ENCODE measurements at regions not wholly inside any gene's neighbourhood (a gene's known extent, or its start where the extent isn't known, plus 50 kb on each side); places are given as distances from the start of the nearest gene placed in this dataset.

- no peaks in the 10 kb centered on the region for H3K36me3 ChIP-seq (ENCODE audit: control insufficient read depth in 1 of 2, insufficient read depth in 2 of 2, low read length in 2 of 2)
- no peaks in the 10 kb centered on the region for H3K4me1 ChIP-seq (ENCODE audit: control insufficient read depth in 1 of 2, insufficient read depth in 2 of 2, low read length in 2 of 2)
- no peaks in the 10 kb centered on the region for H3K27me3 ChIP-seq (ENCODE audit: insufficient read depth, low read length)
- ChIA-PET RAD21 (ENCODE audit: low non-redundant PET in 1 of 2, low total read pairs in 2 of 2, uncharacterized antibody in 2 of 2, unreplicated experiment in 2 of 2) (no interaction called here), POLR2A (no interaction called here), CTCF (no interaction called here)
- no peaks in the 10 kb centered on the region for H4K20me1 ChIP-seq (ENCODE audit: insufficient read depth)
- intact Hi-C loops (cut with micrococcal nuclease), result no loop called here
- BruUV-seq (replicated peaks), result no TSS peak
- no peaks in the 10 kb centered on the region for H3K9me3 ChIP-seq (ENCODE audit: control insufficient read depth in 1 of 2, insufficient read depth in 1 of 2, low read depth in 1 of 2, low read length in 2 of 2)
- TF ChIP-seq, protein P1, sequence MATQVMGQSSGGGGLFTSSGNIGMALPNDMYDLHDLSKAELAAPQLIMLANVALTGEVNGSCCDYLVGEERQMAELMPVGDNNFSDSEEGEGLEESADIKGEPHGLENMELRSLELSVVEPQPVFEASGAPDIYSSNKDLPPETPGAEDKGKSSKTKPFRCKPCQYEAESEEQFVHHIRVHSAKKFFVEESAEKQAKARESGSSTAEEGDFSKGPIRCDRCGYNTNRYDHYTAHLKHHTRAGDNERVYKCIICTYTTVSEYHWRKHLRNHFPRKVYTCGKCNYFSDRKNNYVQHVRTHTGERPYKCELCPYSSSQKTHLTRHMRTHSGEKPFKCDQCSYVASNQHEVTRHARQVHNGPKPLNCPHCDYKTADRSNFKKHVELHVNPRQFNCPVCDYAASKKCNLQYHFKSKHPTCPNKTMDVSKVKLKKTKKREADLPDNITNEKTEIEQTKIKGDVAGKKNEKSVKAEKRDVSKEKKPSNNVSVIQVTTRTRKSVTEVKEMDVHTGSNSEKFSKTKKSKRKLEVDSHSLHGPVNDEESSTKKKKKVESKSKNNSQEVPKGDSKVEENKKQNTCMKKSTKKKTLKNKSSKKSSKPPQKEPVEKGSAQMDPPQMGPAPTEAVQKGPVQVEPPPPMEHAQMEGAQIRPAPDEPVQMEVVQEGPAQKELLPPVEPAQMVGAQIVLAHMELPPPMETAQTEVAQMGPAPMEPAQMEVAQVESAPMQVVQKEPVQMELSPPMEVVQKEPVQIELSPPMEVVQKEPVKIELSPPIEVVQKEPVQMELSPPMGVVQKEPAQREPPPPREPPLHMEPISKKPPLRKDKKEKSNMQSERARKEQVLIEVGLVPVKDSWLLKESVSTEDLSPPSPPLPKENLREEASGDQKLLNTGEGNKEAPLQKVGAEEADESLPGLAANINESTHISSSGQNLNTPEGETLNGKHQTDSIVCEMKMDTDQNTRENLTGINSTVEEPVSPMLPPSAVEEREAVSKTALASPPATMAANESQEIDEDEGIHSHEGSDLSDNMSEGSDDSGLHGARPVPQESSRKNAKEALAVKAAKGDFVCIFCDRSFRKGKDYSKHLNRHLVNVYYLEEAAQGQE (IDR thresholded peaks at IDR 0.05; ENCODE audit: low read depth), result no peak
- TF ChIP-seq TCF7L2 (IDR thresholded peaks at IDR 0.05; ENCODE audit: borderline replicate concordance, extremely low read depth, insufficient read depth, insufficient read length), result no peak
- TF ChIP-seq ZBTB33 (IDR thresholded peaks at IDR 0.05; ENCODE audit: extremely low read depth, insufficient replicate concordance, low read length), result no peak
- TF ChIP-seq ATF3 (IDR thresholded peaks at IDR 0.05), result no peak
- TF ChIP-seq CTCF (IDR thresholded peaks at IDR 0.05 in 2 of 3, conservative IDR thresholded peaks at IDR 0.05 in 1 of 3; ENCODE audit: borderline replicate concordance in 1 of 3, insufficient read depth in 1 of 3, low read depth in 2 of 3, low read length in 2 of 3), result no peak
- TF ChIP-seq EZH2 (IDR thresholded peaks at IDR 0.05), result no peak
- TF ChIP-seq SIN3A (IDR thresholded peaks at IDR 0.05; ENCODE audit: low read depth), result no peak
- TF ChIP-seq FOSL1 (IDR thresholded peaks at IDR 0.05; ENCODE audit: low read depth), result no peak
- no peak for TF ChIP-seq CEBPB (IDR thresholded peaks at IDR 0.05; ENCODE audit: low read depth)
- no peak for TF ChIP-seq SP1 (IDR thresholded peaks at IDR 0.05; ENCODE audit: low read depth)
- no peak for TF ChIP-seq YY1 (IDR thresholded peaks at IDR 0.05; ENCODE audit: extremely low read depth, insufficient replicate concordance, low read depth, low read length)
- TF ChIP-seq EZH2phosphoT487 (IDR thresholded peaks at IDR 0.05; ENCODE audit: borderline replicate concordance), result no peak
- no peak for TF ChIP-seq RAD21 (IDR thresholded peaks at IDR 0.05; ENCODE audit: low read depth)
- TF ChIP-seq POLR2AphosphoS5 (IDR thresholded peaks at IDR 0.05; ENCODE audit: low read depth, low read length), result no peak
- no peak for TF ChIP-seq SRF (IDR thresholded peaks at IDR 0.05; ENCODE audit: low read depth)
- TF ChIP-seq ZNF274 (IDR thresholded peaks at IDR 0.05; ENCODE audit: low read depth, low read length), result no peak
- TF ChIP-seq CBX3 (IDR thresholded peaks at IDR 0.05; ENCODE audit: low read depth), result no peak
- no peak for TF ChIP-seq JUND (IDR thresholded peaks at IDR 0.05)
- peak overlapping the region; percentile 70 for H2AFZ ChIP-seq (ENCODE audit: low read depth, low read length, poor library complexity, severe bottlenecking)
- ATAC-seq (no peak), DNase-seq (ENCODE audit: low read depth, low spot score) (no peak)
- H3K4me2 ChIP-seq (ENCODE audit: low read length), result no peak overlapping the region
- H3K9me2 ChIP-seq (ENCODE audit: insufficient read depth), result no peaks in the 10 kb centered on the region
- H3K79me2 ChIP-seq (ENCODE audit: insufficient read depth, low read length), result no peaks in the 10 kb centered on the region
- H3K27ac ChIP-seq (ENCODE audit: low read depth, low read length), result no peak overlapping the region
- H3K4me3 ChIP-seq (replicated peaks in 1 of 2; ENCODE audit: low read depth in 1 of 2, low read length in 2 of 2), result no peak overlapping the region
- H3K9ac ChIP-seq (ENCODE audit: low read length), result no peak overlapping the region
These were observed 50.0 kb upstream of the ITGB8 start for GRCh38 chr7:20280475-20281351.
